ENCODE measurements at regions not wholly inside any gene's neighbourhood (a gene's known extent, or its start where the extent isn't known, plus 50 kb on each side); places are given as distances from the start of the nearest gene placed in this dataset.
"Not testable (repeated sequence)": the region's sequence is repeated elsewhere in the genome, so short reads cannot be mapped to it uniquely, and the experiment has no call there.

DNA sequence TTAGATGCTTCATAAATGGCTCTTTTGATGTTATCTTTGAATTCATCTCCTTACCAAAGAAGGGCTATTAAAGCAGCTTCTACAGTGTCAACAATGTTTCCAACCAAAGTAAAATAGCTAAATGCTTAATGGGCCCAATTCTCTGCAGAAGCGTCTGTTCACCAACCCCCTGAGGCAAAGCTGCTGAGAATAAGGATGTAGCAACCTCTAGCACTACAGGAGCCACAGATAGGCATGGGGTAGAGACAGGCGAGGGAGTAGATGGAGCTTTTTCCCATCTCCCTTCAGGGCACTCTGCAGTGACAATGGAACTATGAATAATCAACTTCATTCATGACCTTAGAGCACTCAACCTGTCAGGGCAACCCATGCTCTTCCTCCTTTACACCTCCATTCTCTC is 134.1 kb downstream of the FZD1 start:
- DNase-seq, result no peak
- Histone ChIP-seq H3K36me3 (ENCODE audit: control insufficient read depth, insufficient read depth, low read length) (no peaks in the 10 kb centered on the region), H3K4me3 (ENCODE audit: low read length) (no peak overlapping the region), H3K27me3 (ENCODE audit: control insufficient read depth, insufficient read depth, low read length) (no peaks in the 10 kb centered on the region), H3K27ac (ENCODE audit: low read length) (no peak overlapping the region), H3K9me3 (ENCODE audit: control insufficient read depth, low read depth, low read length) (no peaks in the 10 kb centered on the region), H3K4me1 (ENCODE audit: control insufficient read depth, insufficient read depth, low read length) (no peaks in the 10 kb centered on the region)
- WGBS (ENCODE audit: insufficient coverage, low lambda C conversion rate), result no CpG with 5 or more reads among the region's 2 CpGs

DNA sequence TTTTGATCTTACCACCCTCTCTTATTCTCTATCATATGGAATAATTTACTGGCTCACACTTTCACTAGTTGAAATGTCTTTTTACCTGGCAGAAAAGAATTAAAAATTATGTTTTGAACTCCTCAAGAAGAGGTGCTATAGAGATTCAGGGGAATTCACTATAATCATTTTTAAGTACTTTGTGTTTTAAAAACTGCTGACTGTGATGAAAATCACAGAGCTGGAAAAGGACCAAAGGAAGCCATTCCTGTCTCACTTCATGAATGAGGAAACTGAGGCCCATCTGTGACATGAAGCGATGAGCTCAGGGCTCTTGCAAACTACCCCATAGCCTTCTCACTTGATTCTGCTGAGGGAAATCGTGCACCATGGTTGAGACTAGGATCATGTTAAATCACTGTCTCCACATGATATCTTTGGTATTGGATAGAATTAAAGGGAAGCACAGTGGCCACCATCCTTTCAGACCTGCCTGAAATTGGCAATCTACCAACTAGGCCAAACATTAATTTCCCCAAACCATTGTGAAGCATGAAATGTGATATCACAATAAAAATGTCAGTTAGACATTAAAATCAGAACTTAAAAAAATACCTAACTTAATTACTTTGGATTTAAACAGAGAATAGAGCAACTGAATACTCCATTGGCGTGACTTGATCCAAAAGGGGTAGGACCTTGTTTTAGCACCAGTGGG is 141.0 kb downstream of the FZD1 start:
- WGBS (ENCODE audit: insufficient coverage, low lambda C conversion rate), result no CpG with 5 or more reads among the region's 3 CpGs
- H3K27ac ChIP-seq (ENCODE audit: low read length), result no peak overlapping the region
- no peaks in the 10 kb centered on the region for H3K9me3 ChIP-seq (ENCODE audit: control insufficient read depth, low read depth, low read length)
- no peak overlapping the region for H3K4me3 ChIP-seq (ENCODE audit: low read length)
- H3K4me1 ChIP-seq (ENCODE audit: control insufficient read depth, insufficient read depth, low read length), result no peaks in the 10 kb centered on the region
- no peaks in the 10 kb centered on the region for H3K27me3 ChIP-seq (ENCODE audit: control insufficient read depth, insufficient read depth, low read length)
- no peaks in the 10 kb centered on the region for H3K36me3 ChIP-seq (ENCODE audit: control insufficient read depth, insufficient read depth, low read length)
- no peak for DNase-seq

DNA sequence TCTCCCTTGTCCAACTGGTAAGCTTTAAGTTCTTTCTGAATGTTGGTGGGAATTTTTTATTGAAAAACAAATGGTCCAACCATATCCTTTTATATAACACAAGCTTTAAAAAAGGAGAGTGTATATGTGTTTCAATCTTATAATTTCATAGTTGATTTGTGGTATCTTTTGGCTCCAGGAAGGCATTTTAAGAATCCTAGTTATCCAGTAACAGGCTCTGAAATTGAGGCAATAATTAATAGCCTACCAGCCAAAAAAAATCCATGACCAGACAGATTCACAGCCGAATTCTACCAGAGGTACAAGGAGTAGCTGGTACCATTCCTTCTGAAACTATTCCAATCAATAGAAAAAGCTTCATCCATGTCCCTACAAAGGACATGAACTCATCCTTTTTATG is 141.6 kb downstream of the FZD1 start:
- H3K4me3 ChIP-seq (ENCODE audit: low read length); H3K4me1 ChIP-seq (ENCODE audit: control insufficient read depth, insufficient read depth, low read length); H3K27me3 ChIP-seq (ENCODE audit: control insufficient read depth, insufficient read depth, low read length); H3K27ac ChIP-seq (ENCODE audit: low read length); H3K36me3 ChIP-seq (ENCODE audit: control insufficient read depth, insufficient read depth, low read length); H3K9me3 ChIP-seq (ENCODE audit: control insufficient read depth, low read depth, low read length); DNase-seq: not testable (repeated sequence)
- WGBS (ENCODE audit: insufficient coverage, low lambda C conversion rate), result no CpG with 5 or more reads among the region's 1 CpG

DNA sequence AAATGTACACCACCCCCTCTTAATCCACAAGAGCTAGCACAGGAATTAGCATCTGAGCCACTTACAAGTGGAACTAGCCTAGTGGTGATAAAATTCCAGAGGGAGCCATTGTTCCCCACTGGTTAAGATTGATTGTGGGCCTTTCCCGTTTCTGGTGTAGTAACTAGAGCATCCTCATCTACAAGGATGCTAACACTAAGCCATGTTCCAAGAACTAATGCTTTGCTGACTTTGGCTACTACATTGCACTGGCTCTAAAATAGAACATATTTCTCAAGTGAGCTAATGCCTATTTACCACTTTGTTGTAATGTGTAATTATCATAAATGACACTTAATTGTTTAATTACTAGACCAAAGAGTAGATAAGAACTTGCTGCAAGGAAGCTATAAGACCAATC is 143.7 kb downstream of the FZD1 start:
- Histone ChIP-seq H3K27me3 (ENCODE audit: control insufficient read depth, insufficient read depth, low read length) (no peaks in the 10 kb centered on the region), H3K4me1 (ENCODE audit: control insufficient read depth, insufficient read depth, low read length) (no peaks in the 10 kb centered on the region), H3K27ac (ENCODE audit: low read length) (no peak overlapping the region), H3K9me3 (ENCODE audit: control insufficient read depth, low read depth, low read length) (no peaks in the 10 kb centered on the region), H3K36me3 (ENCODE audit: control insufficient read depth, insufficient read depth, low read length) (no peaks in the 10 kb centered on the region), H3K4me3 (ENCODE audit: low read length) (no peak overlapping the region)
- no CpG with 5 or more reads among the region's 1 CpG for WGBS (ENCODE audit: insufficient coverage, low lambda C conversion rate)
- no peak for DNase-seq

GRCh38 chr7:91408388-91409154 is 144.3 kb downstream of the FZD1 start:
- no peaks in the 10 kb centered on the region for H3K36me3 ChIP-seq (ENCODE audit: control insufficient read depth, insufficient read depth, low read length)

DNA sequence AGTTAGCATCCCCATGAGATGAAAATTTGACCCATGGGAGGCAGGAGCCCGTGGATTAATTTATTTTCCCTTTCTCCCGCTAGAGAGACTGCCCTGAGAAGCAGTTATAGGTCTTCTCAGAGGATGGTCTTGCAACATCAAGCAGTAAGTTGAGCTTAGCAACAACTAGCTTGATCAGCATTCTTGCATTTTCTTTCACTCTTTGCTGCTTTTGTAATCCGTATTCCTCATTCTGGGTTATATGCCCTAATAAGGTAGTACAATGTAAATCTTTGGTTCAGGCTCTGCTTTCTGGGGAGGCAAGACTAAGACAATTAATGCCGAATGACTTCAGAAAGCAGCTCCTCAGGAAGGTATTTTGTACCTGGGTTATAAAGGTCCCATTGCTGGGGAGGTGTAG is 146.8 kb downstream of the FZD1 start:
- H3K27ac ChIP-seq (ENCODE audit: low read length), result no peak overlapping the region
- no peaks in the 10 kb centered on the region for H3K36me3 ChIP-seq (ENCODE audit: control insufficient read depth, insufficient read depth, low read length)
- no CpG with 5 or more reads among the region's 4 CpGs for WGBS (ENCODE audit: insufficient coverage, low lambda C conversion rate)
- no peak overlapping the region for H3K4me3 ChIP-seq (ENCODE audit: low read length)
- no peaks in the 10 kb centered on the region for H3K9me3 ChIP-seq (ENCODE audit: control insufficient read depth, low read depth, low read length)
- DNase-seq, result no peak
- H3K4me1 ChIP-seq (ENCODE audit: control insufficient read depth, insufficient read depth, low read length), result no peaks in the 10 kb centered on the region
- no peaks in the 10 kb centered on the region for H3K27me3 ChIP-seq (ENCODE audit: control insufficient read depth, insufficient read depth, low read length)

More at GRCh38 chr7:91408388-91409154, 144.3 kb downstream of the FZD1 start:
- no peak overlapping the region for H3K27ac ChIP-seq (ENCODE audit: low read length)
- DNase-seq, result no peak
- H3K27me3 ChIP-seq (ENCODE audit: control insufficient read depth, insufficient read depth, low read length), result no peaks in the 10 kb centered on the region
- H3K9me3 ChIP-seq (ENCODE audit: control insufficient read depth, low read depth, low read length), result no peaks in the 10 kb centered on the region
- WGBS (ENCODE audit: insufficient coverage, low lambda C conversion rate), result no CpG with 5 or more reads among the region's 5 CpGs
- H3K4me3 ChIP-seq (ENCODE audit: low read length), result no peak overlapping the region
- no peaks in the 10 kb centered on the region for H3K4me1 ChIP-seq (ENCODE audit: control insufficient read depth, insufficient read depth, low read length)

DNA sequence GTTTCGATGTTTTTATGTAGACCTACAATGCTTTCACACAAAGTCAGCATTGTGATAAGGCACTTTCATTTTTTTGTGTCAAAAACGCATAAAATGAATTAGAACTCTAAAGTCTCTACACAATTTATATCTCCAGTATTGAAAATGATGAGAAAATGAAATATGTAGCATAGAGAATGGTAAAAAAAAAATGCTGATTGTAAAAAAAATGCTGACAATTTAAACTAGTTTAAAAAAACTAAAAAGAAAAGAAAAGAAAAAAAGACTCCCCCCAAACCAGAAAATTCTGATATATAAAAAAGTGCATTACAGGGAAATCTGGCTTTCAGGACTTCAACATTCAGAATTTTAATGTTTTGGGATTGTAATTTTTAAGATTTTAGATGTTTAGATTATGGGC is 148.1 kb downstream of the FZD1 start:
- H3K27me3 ChIP-seq (ENCODE audit: control insufficient read depth, insufficient read depth, low read length), result no peaks in the 10 kb centered on the region
- H3K27ac ChIP-seq (ENCODE audit: low read length), result no peak overlapping the region

DNA sequence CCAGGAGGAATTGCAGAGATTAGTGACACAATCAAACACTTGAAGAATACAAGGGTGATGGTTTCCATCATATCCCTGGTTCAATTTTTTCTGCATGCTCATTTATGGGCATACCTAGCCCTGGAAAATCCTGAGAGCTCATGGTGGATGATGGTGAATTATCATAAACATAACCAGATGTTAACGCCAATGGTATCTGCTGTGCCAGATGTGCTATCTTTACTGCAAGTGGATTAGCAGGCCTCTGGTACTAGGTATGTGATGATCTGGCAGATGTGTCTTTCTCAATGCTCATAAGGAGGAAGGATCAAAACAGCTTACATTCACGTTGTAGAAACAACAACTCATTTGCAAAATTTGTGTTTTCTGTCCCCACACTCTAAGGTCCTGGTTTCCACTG is 150.5 kb downstream of the FZD1 start:
- Histone ChIP-seq H3K27me3 (ENCODE audit: control insufficient read depth, insufficient read depth, low read length) (no peaks in the 10 kb centered on the region), H3K4me1 (ENCODE audit: control insufficient read depth, insufficient read depth, low read length) (no peaks in the 10 kb centered on the region)
- WGBS (ENCODE audit: insufficient coverage, low lambda C conversion rate), result no CpG with 5 or more reads among the region's 2 CpGs

More for the DNA sequence above, 148.1 kb downstream of the FZD1 start:
- Histone ChIP-seq H3K36me3 (ENCODE audit: control insufficient read depth, insufficient read depth, low read length) (no peaks in the 10 kb centered on the region), H3K9me3 (ENCODE audit: control insufficient read depth, low read depth, low read length) (no peaks in the 10 kb centered on the region), H3K4me1 (ENCODE audit: control insufficient read depth, insufficient read depth, low read length) (no peaks in the 10 kb centered on the region), H3K4me3 (ENCODE audit: low read length) (no peak overlapping the region)
- no peak for DNase-seq
- WGBS (ENCODE audit: insufficient coverage, low lambda C conversion rate), result 0% methylated on average over 1 of the region's 2 CpGs

DNA sequence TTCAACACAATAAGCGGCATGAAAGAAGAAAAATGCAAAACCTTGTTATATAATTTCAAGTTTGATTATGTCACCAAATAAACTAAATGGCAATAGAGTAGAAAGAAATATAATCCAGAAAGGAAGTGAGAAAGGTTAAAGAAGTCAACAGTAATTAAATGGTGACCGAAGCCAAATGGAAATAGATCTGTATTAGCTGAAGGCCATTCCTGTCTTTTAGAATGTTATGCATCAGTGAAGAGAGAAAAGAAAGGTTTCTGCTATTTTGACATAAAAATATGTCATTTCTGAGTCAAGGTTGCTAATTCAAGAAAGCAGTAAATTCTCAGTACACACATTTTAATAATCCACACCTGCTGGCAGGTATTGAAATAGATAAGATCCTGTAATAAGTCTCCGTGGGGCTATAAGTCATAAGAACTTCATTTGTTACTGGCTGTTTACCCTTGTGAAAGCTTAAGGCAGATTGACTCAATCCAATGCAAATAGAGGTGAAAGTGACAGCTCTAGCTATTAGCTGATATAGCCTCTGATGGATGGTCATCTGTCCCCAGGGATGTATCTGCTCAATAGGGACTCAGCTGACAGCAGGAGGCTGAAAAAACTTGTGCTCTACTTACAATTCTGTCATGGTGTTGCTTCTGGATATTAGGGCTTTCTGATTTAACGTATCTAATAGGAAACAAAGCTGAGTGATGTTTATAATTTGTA is 152.1 kb downstream of the FZD1 start:
- 67% methylated on average over 3 of the region's 4 CpGs for WGBS (ENCODE audit: insufficient coverage, low lambda C conversion rate)
- H3K4me1 ChIP-seq (ENCODE audit: control insufficient read depth, insufficient read depth, low read length), result no peaks in the 10 kb centered on the region
- H3K9me3 ChIP-seq (ENCODE audit: control insufficient read depth, low read depth, low read length), result no peaks in the 10 kb centered on the region
- DNase-seq, result no peak
- H3K4me3 ChIP-seq (ENCODE audit: low read length), result no peak overlapping the region
- no peaks in the 10 kb centered on the region for H3K36me3 ChIP-seq (ENCODE audit: control insufficient read depth, insufficient read depth, low read length)
- H3K27me3 ChIP-seq (ENCODE audit: control insufficient read depth, insufficient read depth, low read length), result no peaks in the 10 kb centered on the region
- H3K27ac ChIP-seq (ENCODE audit: low read length), result no peak overlapping the region

More for the DNA sequence above, 150.5 kb downstream of the FZD1 start:
- H3K4me3 ChIP-seq (ENCODE audit: low read length), result no peak overlapping the region
- no peak for DNase-seq
- H3K36me3 ChIP-seq (ENCODE audit: control insufficient read depth, insufficient read depth, low read length), result no peaks in the 10 kb centered on the region
- no peaks in the 10 kb centered on the region for H3K9me3 ChIP-seq (ENCODE audit: control insufficient read depth, low read depth, low read length)
- H3K27ac ChIP-seq (ENCODE audit: low read length), result no peak overlapping the region

- Histone ChIP-seq H3K27me3 (ENCODE audit: control insufficient read depth, insufficient read depth, low read length) (no peaks in the 10 kb centered on the region), H3K36me3 (ENCODE audit: control insufficient read depth, insufficient read depth, low read length) (no peaks in the 10 kb centered on the region), H3K4me3 (ENCODE audit: low read length) (no peak overlapping the region), H3K9me3 (ENCODE audit: control insufficient read depth, low read depth, low read length) (no peaks in the 10 kb centered on the region), H3K27ac (ENCODE audit: low read length) (no peak overlapping the region), H3K4me1 (ENCODE audit: control insufficient read depth, insufficient read depth, low read length) (no peaks in the 10 kb centered on the region)
- WGBS (ENCODE audit: insufficient coverage, low lambda C conversion rate), result 100% methylated on average over 1 of the region's 4 CpGs
- DNase-seq, result no peak
These were observed 156.4 kb downstream of the FZD1 start for GRCh38 chr7:91420606-91421005.
